GM12874 (cell line): ENCODE measurements at regions not wholly inside any gene's neighbourhood (a gene's known extent, or its start where the extent isn't known, plus 50 kb on each side); places are given as distances from the start of the nearest gene placed in this dataset.

Source experiments
- CTCF ChIP-seq: IDR thresholded peaks from 2 replicates; pipeline ENCODE4 v1.5.1; 2011; ENCODE audit warnings: low read depth, mild to moderate bottlenecking, control low read depth, low read length, moderate library complexity; ENCODE audit not compliant: insufficient read depth

- no peak for TF ChIP-seq CTCF
Measured at GRCh38 chr4:102431608-102431961, 69.6 kb upstream of the NFKB1 start.

- TF ChIP-seq CTCF: no peak
Measured at GRCh38 chr4:102437111-102437510, 64.0 kb upstream of the NFKB1 start.

- TF ChIP-seq CTCF: no peak
Measured at GRCh38 chr4:102438396-102439235, 62.5 kb upstream of the NFKB1 start.

- TF ChIP-seq CTCF: no peak
Measured at GRCh38 chr4:102439236-102439614, 61.9 kb upstream of the NFKB1 start.

- no peak for TF ChIP-seq CTCF
Measured at GRCh38 chr4:102439812-102440211, 61.3 kb upstream of the NFKB1 start.

- no peak for TF ChIP-seq CTCF
Measured at GRCh38 chr4:102440498-102440897, 60.7 kb upstream of the NFKB1 start.

- no peak for TF ChIP-seq CTCF
Measured at GRCh38 chr4:102441978-102442911, 58.9 kb upstream of the NFKB1 start.
